ENCODE measurements at regions not wholly inside any gene's neighbourhood (a gene's known extent, or its start where the extent isn't known, plus 50 kb on each side); places are given as distances from the start of the nearest gene placed in this dataset.

DNA sequence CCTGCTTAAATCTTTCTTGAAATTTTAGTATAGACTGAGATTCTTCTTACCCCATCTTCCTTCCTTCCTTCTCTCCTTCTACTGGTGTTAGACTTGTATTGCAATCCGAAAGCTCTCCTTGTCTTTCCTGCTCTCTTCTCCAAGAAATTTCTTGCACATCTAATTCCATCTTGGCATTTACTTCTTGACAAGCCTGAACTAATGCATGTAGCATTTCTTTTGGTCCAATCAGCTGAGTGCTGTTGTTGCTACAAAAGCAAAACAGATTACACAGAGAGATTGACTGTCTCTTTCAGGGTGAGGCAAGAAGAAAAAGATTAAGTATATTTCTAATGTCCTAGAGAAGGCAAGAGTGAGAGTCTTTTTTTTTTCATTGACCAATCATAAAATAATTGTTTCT, 51.6 kb upstream of the MAP1B start (continued):
- TF ChIP-seq, protein P1, sequence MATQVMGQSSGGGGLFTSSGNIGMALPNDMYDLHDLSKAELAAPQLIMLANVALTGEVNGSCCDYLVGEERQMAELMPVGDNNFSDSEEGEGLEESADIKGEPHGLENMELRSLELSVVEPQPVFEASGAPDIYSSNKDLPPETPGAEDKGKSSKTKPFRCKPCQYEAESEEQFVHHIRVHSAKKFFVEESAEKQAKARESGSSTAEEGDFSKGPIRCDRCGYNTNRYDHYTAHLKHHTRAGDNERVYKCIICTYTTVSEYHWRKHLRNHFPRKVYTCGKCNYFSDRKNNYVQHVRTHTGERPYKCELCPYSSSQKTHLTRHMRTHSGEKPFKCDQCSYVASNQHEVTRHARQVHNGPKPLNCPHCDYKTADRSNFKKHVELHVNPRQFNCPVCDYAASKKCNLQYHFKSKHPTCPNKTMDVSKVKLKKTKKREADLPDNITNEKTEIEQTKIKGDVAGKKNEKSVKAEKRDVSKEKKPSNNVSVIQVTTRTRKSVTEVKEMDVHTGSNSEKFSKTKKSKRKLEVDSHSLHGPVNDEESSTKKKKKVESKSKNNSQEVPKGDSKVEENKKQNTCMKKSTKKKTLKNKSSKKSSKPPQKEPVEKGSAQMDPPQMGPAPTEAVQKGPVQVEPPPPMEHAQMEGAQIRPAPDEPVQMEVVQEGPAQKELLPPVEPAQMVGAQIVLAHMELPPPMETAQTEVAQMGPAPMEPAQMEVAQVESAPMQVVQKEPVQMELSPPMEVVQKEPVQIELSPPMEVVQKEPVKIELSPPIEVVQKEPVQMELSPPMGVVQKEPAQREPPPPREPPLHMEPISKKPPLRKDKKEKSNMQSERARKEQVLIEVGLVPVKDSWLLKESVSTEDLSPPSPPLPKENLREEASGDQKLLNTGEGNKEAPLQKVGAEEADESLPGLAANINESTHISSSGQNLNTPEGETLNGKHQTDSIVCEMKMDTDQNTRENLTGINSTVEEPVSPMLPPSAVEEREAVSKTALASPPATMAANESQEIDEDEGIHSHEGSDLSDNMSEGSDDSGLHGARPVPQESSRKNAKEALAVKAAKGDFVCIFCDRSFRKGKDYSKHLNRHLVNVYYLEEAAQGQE (IDR thresholded peaks at IDR 0.05) = no peak
- no peak for TF ChIP-seq HNF4A (conservative IDR thresholded peaks at IDR 0.05)
